H7 (cell line): ENCODE measurements at regions not wholly inside any gene's neighbourhood (a gene's known extent, or its start where the extent isn't known, plus 50 kb on each side); places are given as distances from the start of the nearest gene placed in this dataset.
"Not testable (repeated sequence)": the region's sequence is repeated elsewhere in the genome, so short reads cannot be mapped to it uniquely, and the experiment has no call there.

Experiments
- DNase-seq: peaks from one replicate; pipeline ENCODE4 v3.0.0; 2012
- H3K27me3 ChIP-seq: 2 replicates; pipeline ENCODE4 v1.6.0; 2011; ENCODE audit warnings: mild to moderate bottlenecking, low read length; ENCODE audit not compliant: control insufficient read depth, insufficient read depth
- H3K36me3 ChIP-seq: replicated peaks from 2 replicates; pipeline ENCODE4 v1.5.1; 2011; ENCODE audit warnings: low read length; ENCODE audit not compliant: control insufficient read depth, insufficient read depth
- H3K4me3 ChIP-seq: 2 replicates; pipeline ENCODE4 v1.5.1; 2011; ENCODE audit warnings: low read depth, mild to moderate bottlenecking, control low read depth, low read length, moderate library complexity; ENCODE audit not compliant: insufficient read depth

GRCh38 chr4:160326110-160326509 lies 1223.2 kb downstream of the RAPGEF2 start:
- Histone ChIP-seq H3K36me3 (no peaks in the 10 kb centered on the region), H3K4me3 (no peak overlapping the region), H3K27me3 (no peaks in the 10 kb centered on the region)
- no peak for DNase-seq

GRCh38 chr4:160347197-160347596 lies 1244.3 kb downstream of the RAPGEF2 start:
- H3K36me3 ChIP-seq = no peaks in the 10 kb centered on the region
- no peak for DNase-seq
- no peaks in the 10 kb centered on the region; the same call in 1 of the 2 replicates for H3K27me3 ChIP-seq
- H3K4me3 ChIP-seq = no peak overlapping the region

DNA sequence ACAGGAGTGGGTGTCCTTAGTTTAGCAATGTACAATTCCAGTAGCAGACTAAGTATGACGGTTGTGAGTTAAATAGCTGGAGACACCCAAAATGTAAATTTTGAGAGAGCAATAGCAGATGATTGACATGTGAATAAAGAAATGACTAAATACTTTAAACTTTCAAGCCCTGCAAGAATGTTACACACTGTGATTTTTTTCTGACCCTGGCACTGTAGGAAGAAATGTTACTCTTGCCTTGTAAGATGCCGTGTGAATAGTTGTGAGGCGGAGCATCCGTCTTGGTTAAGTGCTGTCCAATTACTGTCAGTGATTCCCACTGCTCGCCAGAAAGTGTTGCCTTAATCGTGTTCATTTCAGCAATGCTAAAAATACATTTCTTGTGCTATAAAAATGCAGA lies 1248.1 kb downstream of the RAPGEF2 start:
- Histone ChIP-seq H3K36me3 (no peaks in the 10 kb centered on the region), H3K4me3 (no peak overlapping the region), H3K27me3 (no peaks in the 10 kb centered on the region; the same call in 1 of the 2 replicates)
- no peak for DNase-seq

GRCh38 chr4:160352637-160353036 lies 1249.8 kb downstream of the RAPGEF2 start:
- no peak for DNase-seq
- Histone ChIP-seq H3K27me3 (no peaks in the 10 kb centered on the region; the same call in 1 of the 2 replicates), H3K36me3 (no peaks in the 10 kb centered on the region), H3K4me3 (no peak overlapping the region)

- no peak overlapping the region for H3K4me3 ChIP-seq
- H3K36me3 ChIP-seq = no peaks in the 10 kb centered on the region
- H3K27me3 ChIP-seq = no peaks in the 10 kb centered on the region; the same call in 1 of the 2 replicates
- DNase-seq = no peak
These were observed 1250.7 kb downstream of the RAPGEF2 start for GRCh38 chr4:160353548-160353947.

GRCh38 chr4:160362478-160362877 lies 1259.6 kb downstream of the RAPGEF2 start:
- Histone ChIP-seq H3K27me3 (no peaks in the 10 kb centered on the region), H3K4me3 (no peak overlapping the region), H3K36me3 (no peaks in the 10 kb centered on the region)
- no peak for DNase-seq

DNA sequence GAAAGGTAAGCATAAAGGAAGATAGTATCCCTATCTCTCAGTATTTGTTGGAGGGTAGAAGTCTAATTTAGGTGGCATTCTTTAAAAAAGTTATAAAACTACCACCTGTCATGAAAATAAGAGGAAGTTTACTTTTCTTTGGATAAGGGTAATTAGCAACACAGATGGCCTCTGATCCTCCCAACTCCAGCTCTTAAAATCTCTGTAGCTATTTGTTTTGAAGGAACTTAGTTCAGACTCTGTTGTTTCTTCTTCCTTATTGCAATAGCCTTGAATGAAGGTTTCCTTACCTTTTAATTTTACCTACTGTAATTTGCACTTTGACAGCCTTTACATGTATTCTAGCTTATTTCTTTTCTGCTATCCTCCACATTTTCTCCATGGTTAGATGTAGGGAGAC lies 1261.3 kb downstream of the RAPGEF2 start:
- Histone ChIP-seq H3K36me3 (no peaks in the 10 kb centered on the region), H3K27me3 (no peaks in the 10 kb centered on the region), H3K4me3 (no peak overlapping the region)
- DNase-seq = no peak

- not testable (repeated sequence) for H3K4me3 ChIP-seq, DNase-seq, H3K27me3 ChIP-seq, H3K36me3 ChIP-seq
These were observed 1261.8 kb downstream of the RAPGEF2 start for GRCh38 chr4:160364665-160365064.

DNA sequence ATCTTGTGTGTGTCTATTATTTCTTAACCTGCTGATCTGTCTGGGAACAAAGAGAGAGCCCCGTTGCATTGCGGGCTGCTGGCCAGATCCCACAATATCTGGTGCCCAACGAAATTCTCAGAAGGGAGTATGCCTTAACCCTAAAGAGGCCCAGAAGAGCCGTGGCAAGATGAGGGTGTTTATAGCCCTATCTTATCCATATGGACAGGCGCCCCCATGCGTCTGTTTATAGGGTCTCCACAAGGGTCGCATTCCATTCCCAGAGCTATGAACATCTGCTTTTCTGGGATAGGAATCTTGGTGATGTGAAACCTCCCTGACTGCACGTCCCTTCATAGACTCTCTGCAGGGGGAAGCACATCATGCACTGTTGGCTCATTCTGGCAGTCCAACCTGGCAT lies 1262.5 kb downstream of the RAPGEF2 start:
- not testable (repeated sequence) for DNase-seq, H3K27me3 ChIP-seq, H3K4me3 ChIP-seq, H3K36me3 ChIP-seq

GRCh38 chr4:160370046-160370445 lies 1267.2 kb downstream of the RAPGEF2 start:
- Histone ChIP-seq H3K27me3 (no peaks in the 10 kb centered on the region), H3K4me3 (no peak overlapping the region), H3K36me3 (no peaks in the 10 kb centered on the region)
- no peak for DNase-seq

GRCh38 chr4:160371446-160371845 lies 1268.6 kb downstream of the RAPGEF2 start:
- no peaks in the 10 kb centered on the region for H3K27me3 ChIP-seq
- DNase-seq = no peak
- no peak overlapping the region for H3K4me3 ChIP-seq
- H3K36me3 ChIP-seq = no peaks in the 10 kb centered on the region

GRCh38 chr4:160372390-160372789 lies 1269.5 kb downstream of the RAPGEF2 start:
- Histone ChIP-seq H3K27me3 (no peaks in the 10 kb centered on the region), H3K4me3 (no peak overlapping the region), H3K36me3 (no peaks in the 10 kb centered on the region)
- no peak for DNase-seq

DNA sequence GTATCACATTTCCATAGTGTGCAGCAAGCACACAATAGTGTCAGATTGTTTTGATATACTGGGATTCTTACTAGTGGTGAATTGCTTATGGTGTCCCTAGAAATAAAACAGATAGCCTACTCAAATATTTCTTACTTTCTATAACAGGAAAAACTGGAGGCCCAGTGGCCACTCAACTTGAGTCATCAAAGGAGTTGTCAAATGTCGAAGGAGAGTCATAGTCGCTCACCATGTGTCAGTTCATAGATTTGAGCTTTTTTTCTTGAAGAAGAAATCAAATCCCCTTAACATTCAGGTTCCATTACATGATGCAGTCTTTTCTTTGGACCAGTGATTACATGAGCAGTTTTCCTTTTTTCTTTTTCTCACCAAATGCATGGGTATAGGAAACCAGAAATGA lies 1271.0 kb downstream of the RAPGEF2 start:
- DNase-seq = no peak
- Histone ChIP-seq H3K4me3 (no peak overlapping the region), H3K36me3 (no peaks in the 10 kb centered on the region), H3K27me3 (no peaks in the 10 kb centered on the region)

DNA sequence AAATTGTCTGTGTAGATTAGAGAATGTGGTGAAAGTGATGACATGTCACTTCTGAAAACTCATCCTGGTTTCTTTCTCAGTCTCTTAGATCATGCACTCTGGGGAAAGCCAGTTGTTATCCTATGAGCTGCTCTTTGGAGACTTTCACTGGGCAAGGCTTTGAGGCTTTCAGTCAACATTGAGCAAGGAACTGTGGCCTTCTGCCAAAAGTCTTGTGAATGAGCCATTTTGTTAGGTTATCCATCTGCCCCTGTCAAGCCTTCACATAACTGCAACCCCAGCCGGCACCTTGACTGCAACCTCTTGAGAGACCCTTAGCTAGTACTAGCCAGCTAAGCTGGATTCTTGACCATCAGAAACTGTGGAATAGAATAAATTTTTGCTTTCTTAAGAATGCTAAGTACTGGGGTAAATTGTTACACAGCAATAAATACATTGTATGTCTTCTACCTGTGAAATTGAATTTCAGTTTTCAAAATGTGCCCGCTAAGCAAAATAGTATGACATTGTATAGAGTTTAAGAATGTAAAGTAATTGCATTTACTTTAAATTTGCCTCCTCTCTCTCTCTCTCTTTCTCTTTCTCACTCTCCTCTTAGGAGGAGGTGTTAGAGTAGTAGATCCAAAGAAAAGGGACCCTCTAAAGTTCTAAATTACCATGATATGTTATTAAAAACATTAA lies 1273.0 kb downstream of the RAPGEF2 start:
- Histone ChIP-seq H3K36me3 (no peaks in the 10 kb centered on the region), H3K4me3 (no peak overlapping the region), H3K27me3 (no peaks in the 10 kb centered on the region)
- DNase-seq = no peak

DNA sequence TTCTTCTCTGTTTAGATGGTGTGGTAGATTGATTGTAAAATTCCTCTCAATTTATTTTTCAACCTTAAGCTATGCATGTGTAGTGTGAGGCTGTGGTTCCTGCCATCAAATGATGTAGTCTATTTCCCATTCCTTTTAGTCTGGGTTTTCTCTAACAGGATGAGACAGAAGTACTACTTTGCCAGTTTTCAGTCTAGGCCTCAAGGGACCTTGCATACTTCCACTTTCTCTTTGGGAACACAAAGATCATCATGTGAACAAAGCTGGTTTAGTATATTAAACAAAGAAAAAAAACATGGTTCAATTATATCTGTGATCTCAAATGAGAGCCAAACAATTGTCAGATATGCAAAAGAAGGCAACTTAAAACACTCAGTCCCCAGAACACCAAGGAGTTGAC lies 1284.0 kb downstream of the RAPGEF2 start:
- DNase-seq = no peak
- no peaks in the 10 kb centered on the region for H3K27me3 ChIP-seq
- H3K36me3 ChIP-seq = no peaks in the 10 kb centered on the region
- H3K4me3 ChIP-seq = no peak overlapping the region

DNA sequence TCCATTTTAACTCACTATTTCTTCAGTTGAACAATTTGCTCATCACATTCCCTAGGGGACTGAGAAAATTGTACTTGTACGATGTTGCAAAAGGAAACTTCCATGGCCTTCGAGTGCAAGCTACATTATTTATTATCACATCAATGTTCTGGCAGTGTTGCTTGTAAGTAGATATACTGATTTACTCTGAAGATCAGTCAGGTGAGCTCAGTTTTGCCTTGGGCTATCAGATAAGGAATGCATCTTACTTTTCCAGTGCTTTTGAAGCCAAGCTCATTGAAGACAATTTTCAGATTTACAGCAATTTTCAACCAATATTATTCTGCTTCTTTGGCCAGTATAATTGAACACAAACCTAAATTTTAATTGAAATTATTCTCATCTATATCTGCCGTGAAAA lies 1296.9 kb downstream of the RAPGEF2 start:
- H3K36me3 ChIP-seq = no peaks in the 10 kb centered on the region
- no peak overlapping the region for H3K4me3 ChIP-seq
- H3K27me3 ChIP-seq = no peaks in the 10 kb centered on the region
- DNase-seq = no peak
